VCaP (cell line): ENCODE measurements at regions not wholly inside any gene's neighbourhood (a gene's known extent, or its start where the extent isn't known, plus 50 kb on each side); places are given as distances from the start of the nearest gene placed in this dataset.
A peak's percentile ranks its signal among the peaks of the same experiment; 100 is the strongest.

Source experiments
- H3K27ac ChIP-seq: fragments of 450-650 bp; 2 replicates; pipeline ENCODE4 v1.5.1; 2017
- TF ChIP-seq, protein P1 (sequence below): fragments of 450-650 bp; conservative IDR thresholded peaks from 2 replicates; pipeline ENCODE4 v1.5.1; 2017; ENCODE audit warnings: mild to moderate bottlenecking, moderate library complexity

DNA sequence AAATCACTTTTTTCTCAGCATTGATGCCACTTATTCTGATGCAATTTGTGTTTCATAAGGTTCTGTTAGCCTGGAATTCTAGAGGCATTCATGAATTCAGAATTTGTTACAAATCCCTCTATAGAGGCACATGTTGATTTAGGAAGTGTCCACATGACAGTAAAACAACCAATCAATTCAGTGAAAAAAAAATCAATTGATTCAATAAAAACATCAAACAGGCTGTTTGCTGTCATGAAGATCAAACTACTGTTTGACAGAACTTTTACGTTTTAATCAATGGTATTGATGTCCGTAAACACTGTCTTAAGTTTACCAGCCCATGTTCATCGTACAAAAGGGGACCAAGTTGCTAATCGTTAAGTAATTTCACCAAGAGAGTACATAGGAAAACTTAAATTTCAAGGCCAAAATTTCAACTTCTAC lies 261.5 kb downstream of the FIGN start:
- H3K27ac ChIP-seq, result no peak overlapping the region
- TF ChIP-seq, protein P1, sequence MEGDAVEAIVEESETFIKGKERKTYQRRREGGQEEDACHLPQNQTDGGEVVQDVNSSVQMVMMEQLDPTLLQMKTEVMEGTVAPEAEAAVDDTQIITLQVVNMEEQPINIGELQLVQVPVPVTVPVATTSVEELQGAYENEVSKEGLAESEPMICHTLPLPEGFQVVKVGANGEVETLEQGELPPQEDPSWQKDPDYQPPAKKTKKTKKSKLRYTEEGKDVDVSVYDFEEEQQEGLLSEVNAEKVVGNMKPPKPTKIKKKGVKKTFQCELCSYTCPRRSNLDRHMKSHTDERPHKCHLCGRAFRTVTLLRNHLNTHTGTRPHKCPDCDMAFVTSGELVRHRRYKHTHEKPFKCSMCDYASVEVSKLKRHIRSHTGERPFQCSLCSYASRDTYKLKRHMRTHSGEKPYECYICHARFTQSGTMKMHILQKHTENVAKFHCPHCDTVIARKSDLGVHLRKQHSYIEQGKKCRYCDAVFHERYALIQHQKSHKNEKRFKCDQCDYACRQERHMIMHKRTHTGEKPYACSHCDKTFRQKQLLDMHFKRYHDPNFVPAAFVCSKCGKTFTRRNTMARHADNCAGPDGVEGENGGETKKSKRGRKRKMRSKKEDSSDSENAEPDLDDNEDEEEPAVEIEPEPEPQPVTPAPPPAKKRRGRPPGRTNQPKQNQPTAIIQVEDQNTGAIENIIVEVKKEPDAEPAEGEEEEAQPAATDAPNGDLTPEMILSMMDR, result no peak

DNA sequence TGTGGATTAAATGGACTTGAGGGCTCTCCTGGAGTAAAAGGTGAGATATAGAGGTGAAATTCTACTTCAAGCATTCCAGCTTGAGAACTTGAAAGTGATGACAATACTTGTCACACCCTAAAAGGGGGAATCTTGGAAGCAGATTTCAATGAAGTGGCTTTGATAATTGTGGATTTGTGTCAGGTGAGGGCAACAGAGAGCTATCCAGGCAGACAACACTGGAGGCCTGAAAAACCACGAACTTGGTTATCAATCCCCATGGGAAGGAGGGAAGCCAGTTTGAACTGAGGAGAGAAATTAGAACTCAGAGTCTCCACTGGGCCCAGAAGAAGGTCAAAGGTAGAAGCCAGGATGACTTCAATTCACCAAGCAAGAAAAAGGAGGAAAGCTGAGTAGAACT lies 263.9 kb downstream of the FIGN start:
- no peak overlapping the region for H3K27ac ChIP-seq
- TF ChIP-seq, protein P1, result peak; percentile 72

DNA sequence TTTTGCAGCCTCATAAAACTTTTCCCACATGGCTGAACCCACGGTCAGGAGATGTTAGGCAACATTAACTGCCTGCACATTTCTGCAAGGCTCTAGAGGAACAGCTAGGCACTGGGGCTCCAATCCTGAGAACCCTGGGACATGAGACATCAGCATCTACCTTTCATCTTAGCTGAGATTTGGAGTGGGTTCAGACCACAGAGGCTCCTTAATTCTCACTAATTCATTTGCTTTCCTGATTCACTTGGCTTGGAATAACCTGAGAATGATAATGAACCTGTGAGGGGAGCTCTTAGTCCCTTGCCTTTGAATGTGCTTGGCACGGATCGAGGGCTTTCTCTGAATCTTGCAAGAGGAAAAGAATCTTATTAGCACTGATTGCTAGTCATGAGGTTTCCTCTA lies 266.2 kb downstream of the FIGN start:
- TF ChIP-seq, protein P1, result no peak
- no peak overlapping the region for H3K27ac ChIP-seq

DNA sequence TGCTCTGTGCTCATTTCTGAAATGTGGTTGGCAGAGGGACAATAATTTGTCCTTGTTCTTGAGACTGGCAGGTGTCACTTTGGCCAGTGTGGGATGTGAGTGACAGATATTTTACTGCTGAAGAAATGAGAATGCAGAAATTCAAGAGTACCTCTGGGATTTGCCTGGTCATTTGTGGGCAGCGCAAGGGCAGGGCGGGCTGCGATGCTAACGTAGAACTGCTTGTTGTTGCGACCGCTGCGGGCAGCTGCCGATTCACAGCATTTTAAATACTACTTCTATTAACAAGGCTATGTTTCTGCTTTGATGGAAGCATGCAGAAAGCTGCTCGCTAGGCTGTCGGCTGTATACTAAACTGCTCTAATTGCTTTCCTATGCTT lies 268.6 kb downstream of the FIGN start:
- TF ChIP-seq, protein P1, result no peak
- no peak overlapping the region for H3K27ac ChIP-seq

DNA sequence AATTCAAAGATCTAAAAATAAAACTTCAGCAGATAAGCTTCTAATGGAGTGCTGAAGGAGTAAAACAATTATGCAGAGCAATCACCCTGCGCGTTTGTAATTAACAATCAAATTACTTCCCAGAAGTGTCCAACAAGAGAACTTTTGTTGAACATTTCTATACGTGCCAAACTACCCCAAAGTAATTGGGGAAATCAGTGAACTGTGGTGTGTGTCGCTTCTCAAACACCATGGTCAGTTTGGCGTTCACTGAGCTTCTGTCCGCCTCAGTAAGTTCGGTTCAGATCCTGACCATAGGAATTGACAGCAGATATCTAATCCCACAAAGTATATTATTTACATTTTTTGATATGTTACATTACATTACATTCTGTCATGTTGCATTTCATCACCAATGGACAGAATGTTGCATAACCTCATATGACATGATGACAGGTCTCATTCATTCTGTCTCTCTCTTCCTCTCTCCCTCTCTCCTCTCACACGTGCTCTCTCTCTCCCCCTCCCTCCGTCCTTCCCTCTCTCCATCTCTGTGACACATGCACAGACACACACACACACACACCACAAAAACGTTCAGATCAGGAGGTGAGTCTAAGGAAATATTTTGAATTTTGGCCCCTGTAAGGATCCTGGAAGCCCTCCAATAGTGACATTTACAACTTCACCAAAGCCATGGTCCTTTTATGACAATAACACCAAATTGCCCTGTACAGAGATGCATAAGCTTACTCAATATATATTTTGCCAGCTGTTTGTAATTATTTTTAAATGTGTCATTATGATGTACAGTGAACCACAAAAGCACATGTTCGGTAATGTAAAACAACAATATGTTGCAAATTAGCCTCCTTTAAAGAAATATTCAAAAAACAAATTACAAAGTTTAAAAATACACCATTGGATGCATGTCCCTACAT lies 269.2 kb downstream of the FIGN start:
- no peak overlapping the region for H3K27ac ChIP-seq
- TF ChIP-seq, protein P1, result no peak

DNA sequence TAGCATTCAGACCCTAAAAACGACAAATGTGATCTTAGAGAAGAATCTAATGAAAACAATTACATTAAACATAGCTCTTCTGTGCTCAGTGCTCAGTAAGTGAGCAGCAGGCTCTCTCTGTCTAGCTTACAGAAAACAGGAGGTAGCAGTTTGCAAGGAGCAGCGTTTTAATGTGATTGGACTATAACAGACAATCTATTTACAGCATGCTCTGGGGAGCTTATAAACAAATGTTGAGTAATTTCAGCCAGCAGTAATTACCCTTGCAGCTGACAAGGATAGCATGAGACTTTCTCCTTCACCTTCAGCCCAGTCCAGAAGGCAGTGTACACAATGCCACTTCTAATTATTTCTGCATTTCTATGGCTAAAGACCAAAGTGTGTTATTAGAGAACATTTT lies 270.4 kb downstream of the FIGN start:
- TF ChIP-seq, protein P1, result no peak
- H3K27ac ChIP-seq, result no peak overlapping the region

DNA sequence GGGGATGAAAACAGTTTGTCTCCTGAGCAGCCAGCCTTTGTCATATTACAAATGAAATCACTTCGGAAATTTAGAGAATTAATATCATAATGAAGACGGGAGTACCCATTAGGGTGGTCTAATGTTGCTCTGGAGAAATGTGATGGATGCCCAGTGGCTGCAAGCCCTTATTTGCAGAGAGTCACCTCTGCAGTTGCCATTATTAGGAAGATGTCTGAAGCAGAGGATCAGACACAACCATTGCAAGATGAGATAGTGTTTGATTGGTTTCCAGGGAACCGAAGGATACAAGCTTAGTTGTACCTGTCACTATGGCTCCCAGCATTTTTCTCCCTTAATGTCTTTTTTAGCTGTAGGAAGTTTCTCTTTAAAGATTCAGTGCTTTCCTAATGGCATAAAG lies 272.4 kb downstream of the FIGN start:
- TF ChIP-seq, protein P1, result no peak
- no peak overlapping the region for H3K27ac ChIP-seq
